ENCODE measurements at regions not wholly inside any gene's neighbourhood (a gene's known extent, or its start where the extent isn't known, plus 50 kb on each side); places are given as distances from the start of the nearest gene placed in this dataset.

- Histone ChIP-seq H3K27me3 (ENCODE audit: insufficient read depth, low read depth, severe bottlenecking) (no peaks in the 10 kb centered on the region), H3K36me3 (no peaks in the 10 kb centered on the region), H3K27ac (no peak overlapping the region), H3K4me3 (ENCODE audit: low read depth, low read length) (no peak overlapping the region), H3K9me3 (ENCODE audit: severe bottlenecking) (peaks cover 3% of the 10 kb centered on the region)
- DNase-seq, result no peak
- no peak for TF ChIP-seq CTCF (IDR thresholded peaks at IDR 0.05; ENCODE audit: low read depth, low read length)
Observed at GRCh38 chr1:37120279-37120678, 86.0 kb upstream of the GRIK3 start.

- no peaks in the 10 kb centered on the region for H3K36me3 ChIP-seq
- TF ChIP-seq CTCF (IDR thresholded peaks at IDR 0.05; ENCODE audit: low read depth, low read length), result no peak
- peak; percentile 63 for DNase-seq
- H3K27ac ChIP-seq, result no peak overlapping the region
- H3K9me3 ChIP-seq (ENCODE audit: severe bottlenecking), result peaks cover 3% of the 10 kb centered on the region
- H3K27me3 ChIP-seq (ENCODE audit: insufficient read depth, low read depth, severe bottlenecking), result no peaks in the 10 kb centered on the region
- H3K4me3 ChIP-seq (ENCODE audit: low read depth, low read length), result no peak overlapping the region
Observed at GRCh38 chr1:37123276-37124115, 89.2 kb upstream of the GRIK3 start.

- no peaks in the 10 kb centered on the region for H3K27me3 ChIP-seq (ENCODE audit: insufficient read depth, low read depth, severe bottlenecking)
- peaks cover 3% of the 10 kb centered on the region for H3K9me3 ChIP-seq (ENCODE audit: severe bottlenecking)
- no peak for DNase-seq
- no peak for TF ChIP-seq CTCF (IDR thresholded peaks at IDR 0.05; ENCODE audit: low read depth, low read length)
- H3K36me3 ChIP-seq, result no peaks in the 10 kb centered on the region
- no peak overlapping the region for H3K27ac ChIP-seq
- no peak overlapping the region for H3K4me3 ChIP-seq (ENCODE audit: low read depth, low read length)
Observed at GRCh38 chr1:37124501-37124900, 90.2 kb upstream of the GRIK3 start.

GRCh38 chr1:37125295-37125694 is 91.0 kb upstream of the GRIK3 start:
- H3K27me3 ChIP-seq (ENCODE audit: insufficient read depth, low read depth, severe bottlenecking), result no peaks in the 10 kb centered on the region
- H3K9me3 ChIP-seq (ENCODE audit: severe bottlenecking), result peaks cover 3% of the 10 kb centered on the region
- TF ChIP-seq CTCF (IDR thresholded peaks at IDR 0.05; ENCODE audit: low read depth, low read length), result no peak
- no peaks in the 10 kb centered on the region for H3K36me3 ChIP-seq
- H3K27ac ChIP-seq, result no peak overlapping the region
- DNase-seq, result no peak
- no peak overlapping the region for H3K4me3 ChIP-seq (ENCODE audit: low read depth, low read length)

GRCh38 chr1:37127254-37127748 is 93.0 kb upstream of the GRIK3 start:
- Histone ChIP-seq H3K27ac (no peak overlapping the region), H3K27me3 (ENCODE audit: insufficient read depth, low read depth, severe bottlenecking) (no peaks in the 10 kb centered on the region), H3K9me3 (ENCODE audit: severe bottlenecking) (peaks cover 3% of the 10 kb centered on the region), H3K4me3 (ENCODE audit: low read depth, low read length) (no peak overlapping the region), H3K36me3 (no peaks in the 10 kb centered on the region)
- TF ChIP-seq CTCF (IDR thresholded peaks at IDR 0.05; ENCODE audit: low read depth, low read length), result no peak
- no peak for DNase-seq

Measured in WERI-Rb-1 (cell line).